ENCODE measurements at regions not wholly inside any gene's neighbourhood (a gene's known extent, or its start where the extent isn't known, plus 50 kb on each side); places are given as distances from the start of the nearest gene placed in this dataset.

GRCh38 chr2:176665086-176665485 is 395.8 kb downstream of the MTX2 start:
- DNase-seq (ENCODE audit: extremely low read depth, low read depth): no peak
- TF ChIP-seq CTCF (IDR thresholded peaks at IDR 0.05; ENCODE audit: low read depth, low read length): no peak

DNA sequence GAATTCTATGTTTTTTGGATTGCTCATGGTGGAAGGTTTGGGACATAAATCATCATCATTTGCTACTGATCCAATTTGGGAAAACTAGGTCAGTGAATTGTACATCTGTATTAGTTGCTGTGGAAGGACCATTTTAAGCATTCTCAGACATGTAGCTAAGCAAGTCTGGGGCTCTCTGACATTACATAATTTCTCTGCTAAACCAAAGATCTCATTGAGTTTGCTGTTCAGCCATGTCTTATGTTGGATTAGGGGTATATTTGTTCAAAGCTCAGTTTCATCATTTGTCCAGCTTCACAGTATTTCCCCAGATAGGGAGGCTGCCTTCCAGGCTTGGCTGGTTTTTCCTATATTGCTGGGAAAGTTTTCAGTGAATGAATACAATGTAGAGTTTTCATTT is 399.7 kb downstream of the MTX2 start:
- TF ChIP-seq CTCF (IDR thresholded peaks at IDR 0.05; ENCODE audit: low read depth, low read length): no peak
- DNase-seq (ENCODE audit: extremely low read depth, low read depth): no peak

- no peak for DNase-seq (ENCODE audit: extremely low read depth, low read depth)
- no peak for TF ChIP-seq CTCF (IDR thresholded peaks at IDR 0.05; ENCODE audit: low read depth, low read length)
Measured at GRCh38 chr2:176669398-176670174, 400.3 kb downstream of the MTX2 start.

DNA sequence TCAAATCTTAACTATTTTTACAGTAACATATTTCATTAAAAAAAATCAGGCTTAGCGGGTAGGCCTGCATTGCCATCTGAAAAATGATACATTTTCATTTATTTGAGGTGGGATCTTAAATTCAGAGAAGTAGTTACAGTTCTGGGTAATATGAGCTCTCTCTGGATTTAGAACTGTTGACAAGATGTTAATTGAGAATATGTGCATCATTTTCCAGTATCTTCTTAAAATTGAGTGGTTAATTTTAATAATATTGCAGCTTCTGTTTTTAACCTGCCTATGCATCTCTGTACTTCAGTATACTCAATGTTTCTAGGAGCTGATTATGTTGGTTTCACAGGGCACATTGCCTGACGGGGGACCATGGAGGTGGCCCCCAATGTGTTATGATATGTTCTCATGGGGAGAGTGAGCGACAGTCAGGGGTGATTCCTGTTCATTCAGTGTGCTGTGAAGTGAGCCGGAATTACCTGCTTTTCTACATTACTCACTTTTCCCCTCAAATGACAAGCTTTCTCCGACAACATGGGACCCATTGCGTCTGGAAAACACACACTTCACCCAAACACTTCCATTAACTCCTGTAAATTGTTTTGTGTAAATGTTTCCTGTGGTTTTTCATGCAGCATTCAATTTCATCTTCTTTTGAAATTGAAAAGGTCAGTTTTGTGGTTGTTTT is 406.2 kb downstream of the MTX2 start:
- DNase-seq (ENCODE audit: extremely low read depth, low read depth): no peak
- TF ChIP-seq CTCF (IDR thresholded peaks at IDR 0.05; ENCODE audit: low read depth, low read length): no peak

GRCh38 chr2:176677746-176678265 is 408.6 kb downstream of the MTX2 start:
- TF ChIP-seq CTCF (IDR thresholded peaks at IDR 0.05; ENCODE audit: low read depth, low read length): no peak
- no peak for DNase-seq (ENCODE audit: extremely low read depth, low read depth)

GRCh38 chr2:176678571-176678970 is 409.3 kb downstream of the MTX2 start:
- TF ChIP-seq CTCF (IDR thresholded peaks at IDR 0.05; ENCODE audit: low read depth, low read length): no peak
- DNase-seq (ENCODE audit: extremely low read depth, low read depth): no peak

DNA sequence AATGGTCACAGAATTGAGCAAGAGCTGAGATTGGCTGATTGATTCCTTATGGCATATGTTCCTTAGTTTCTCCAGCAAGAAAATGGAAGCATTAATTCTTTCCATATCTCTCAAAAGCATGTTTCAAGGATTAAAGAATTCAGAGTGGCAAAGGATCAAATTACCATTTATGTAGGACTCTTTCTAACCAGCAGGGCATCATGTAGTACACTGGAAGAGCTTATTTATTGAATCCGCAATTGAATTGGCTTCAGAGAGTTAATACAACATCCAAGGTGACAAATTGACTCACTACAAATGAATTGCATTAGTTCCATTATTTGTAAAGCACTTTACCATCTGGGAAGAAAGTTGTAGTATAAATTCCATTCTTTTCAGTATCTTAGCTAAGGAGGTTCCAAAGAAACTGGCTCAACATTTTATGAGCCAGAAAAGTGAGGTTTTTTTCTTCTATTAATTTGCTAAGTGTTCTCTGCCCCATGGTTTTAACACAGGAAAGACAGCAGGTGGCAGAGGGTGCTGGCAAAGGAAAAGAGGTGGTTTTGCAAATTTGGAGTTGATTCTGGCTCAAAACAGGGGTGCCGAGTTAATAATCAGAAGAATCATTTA is 409.9 kb downstream of the MTX2 start:
- TF ChIP-seq CTCF (IDR thresholded peaks at IDR 0.05; ENCODE audit: low read depth, low read length): no peak
- no peak for DNase-seq (ENCODE audit: extremely low read depth, low read depth)
